Neural cell (in vitro differentiated cells): ENCODE measurements at regions not wholly inside any gene's neighbourhood (a gene's known extent, or its start where the extent isn't known, plus 50 kb on each side); places are given as distances from the start of the nearest gene placed in this dataset.

Experiments used
- H2AFZ ChIP-seq: fragments of 200-600, 300-800 bp; sonication (generic), shearing (Covaris generic); 2 replicates; pipeline ENCODE4 v1.6.0; 2014; ENCODE audit warnings: low read depth, mild to moderate bottlenecking, antibody characterized with exemption, low read length, moderate library complexity
- H3F3A ChIP-seq: fragments of 200-600 bp; shearing (Covaris generic); 2 replicates; pipeline ENCODE4 v1.6.1; 2016; ENCODE audit warnings: mild to moderate bottlenecking, moderate library complexity, mixed read lengths, antibody characterized with exemption, low read length; ENCODE audit not compliant: insufficient read depth, poor library complexity, severe bottlenecking
- H3K27ac ChIP-seq: fragments of 200-600, 300-800 bp; sonication (generic), shearing (Covaris generic); 2 replicates; pipeline ENCODE4 v1.5.1; 2014; ENCODE audit warnings: mild to moderate bottlenecking, low read length, moderate library complexity
- H3K27me3 ChIP-seq: fragments of 300-800, 200-600 bp; sonication (generic), shearing (Covaris generic); 2 replicates; pipeline ENCODE4 v1.6.0; 2014; ENCODE audit warnings: mild to moderate bottlenecking, low read depth, low read length, moderate library complexity; ENCODE audit not compliant: insufficient read depth
- H3K36me3 ChIP-seq: fragments of 300-800, 200-600 bp; sonication (generic), shearing (Covaris generic); 2 replicates; pipeline ENCODE4 v1.5.1; 2014; ENCODE audit warnings: mild to moderate bottlenecking, antibody characterized with exemption, low read length, moderate library complexity; ENCODE audit not compliant: insufficient read depth
- H3K4me2 ChIP-seq: fragments of 300-800, 200-600 bp; sonication (generic), shearing (Covaris generic); 2 replicates; pipeline ENCODE4 v1.6.0; 2014; ENCODE audit warnings: mild to moderate bottlenecking, low read length
- H3K4me3 ChIP-seq: fragments of 300-800, 200-600 bp; sonication (generic), shearing (Covaris generic); 2 replicates; pipeline ENCODE4 v1.5.1; 2014; ENCODE audit warnings: mild to moderate bottlenecking, low read length, moderate library complexity
- H3K79me2 ChIP-seq: fragments of 200-600 bp; shearing (Covaris generic); replicated peaks from 2 replicates; pipeline ENCODE4 v1.6.0; 2014; ENCODE audit warnings: mild to moderate bottlenecking, low read length, moderate library complexity; ENCODE audit not compliant: insufficient read depth
- H3K9ac ChIP-seq: fragments of 300-800, 200-600 bp; sonication (generic), shearing (Covaris generic); 2 replicates; pipeline ENCODE4 v1.6.1; 2016; ENCODE audit warnings: mild to moderate bottlenecking, low read length, mixed read lengths
- H3K9me2 ChIP-seq: fragments of 200-600 bp; shearing (Covaris generic); 2 replicates; pipeline ENCODE4 v1.6.1; 2016; ENCODE audit warnings: mild to moderate bottlenecking, low read length, mixed read lengths; ENCODE audit not compliant: insufficient read depth
- H3K9me3 ChIP-seq: fragments of 200-600, 300-800 bp; sonication (generic), shearing (Covaris generic); 2 replicates; pipeline ENCODE4 v1.6.1; 2016; ENCODE audit warnings: mild to moderate bottlenecking, mixed run types, low read length, moderate library complexity, mixed read lengths
- H4K20me1 ChIP-seq: fragments of 200-600 bp; shearing (Covaris generic); 2 replicates; pipeline ENCODE4 v1.6.1; 2016; ENCODE audit warnings: mild to moderate bottlenecking, mixed run types; ENCODE audit not compliant: insufficient read depth
- CTCF ChIP-seq: fragments of 450-650 bp; IDR thresholded peaks from 2 replicates; pipeline ENCODE4 v1.5.1; 2014; ENCODE audit warnings: antibody characterized with exemption, mild to moderate bottlenecking, moderate library complexity; ENCODE audit not compliant: poor library complexity, severe bottlenecking
- EP300 ChIP-seq: fragments of 450-650 bp; conservative IDR thresholded peaks from 2 replicates; pipeline ENCODE4 v1.6.1; 2014; ENCODE audit warnings: antibody characterized with exemption, mild to moderate bottlenecking, moderate library complexity; ENCODE audit not compliant: poor library complexity, severe bottlenecking
- EZH2 ChIP-seq: fragments of 200-600, 300-800 bp; shearing (Covaris generic), sonication (generic); IDR thresholded peaks from 2 replicates; pipeline ENCODE4 v1.6.1; 2014; ENCODE audit warnings: antibody characterized with exemption, low read length, borderline replicate concordance, mild to moderate bottlenecking; ENCODE audit not compliant: insufficient read depth, poor library complexity, severe bottlenecking
- MXI1 ChIP-seq: fragments of 450-650 bp; conservative IDR thresholded peaks from 2 replicates; pipeline ENCODE4 v1.6.1; 2014; ENCODE audit warnings: antibody characterized with exemption, mild to moderate bottlenecking; ENCODE audit not compliant: poor library complexity, severe bottlenecking
- POLR2AphosphoS5 ChIP-seq: IDR thresholded peaks from 2 replicates; pipeline ENCODE4 v1.6.1; 2012
- RAD21 ChIP-seq: fragments of 450-650 bp; conservative IDR thresholded peaks from 2 replicates; pipeline ENCODE4 v1.6.1; 2014; ENCODE audit warnings: antibody characterized with exemption, mild to moderate bottlenecking, moderate library complexity
- REST ChIP-seq: IDR thresholded peaks from 2 replicates; pipeline ENCODE4 v1.6.1; 2012; ENCODE audit warnings: borderline replicate concordance
- SMC3 ChIP-seq: fragments of 450-650 bp; conservative IDR thresholded peaks from 2 replicates; pipeline ENCODE4 v1.6.1; 2014; ENCODE audit warnings: antibody characterized with exemption, mild to moderate bottlenecking, moderate library complexity; ENCODE audit not compliant: poor library complexity
- TAF1 ChIP-seq: IDR thresholded peaks from 2 replicates; pipeline ENCODE4 v1.6.1; 2012; ENCODE audit warnings: low read depth

- TF ChIP-seq MXI1 (no peak), EP300 (no peak)
Measured at GRCh38 chr16:48035142-48035541, 120.7 kb downstream of the ABCC12 start (continued).

- Histone ChIP-seq H3K27ac (no peak overlapping the region), H2AFZ (no peak overlapping the region), H3K36me3 (no peaks in the 10 kb centered on the region), H3K9ac (no peak overlapping the region), H3K9me3 (no peaks in the 10 kb centered on the region), H3F3A (no peaks in the 10 kb centered on the region), H3K9me2 (no peaks in the 10 kb centered on the region), H3K27me3 (no peaks in the 10 kb centered on the region), H3K79me2 (no peaks in the 10 kb centered on the region), H3K4me2 (no peak overlapping the region), H3K4me3 (no peak overlapping the region), H4K20me1 (no peaks in the 10 kb centered on the region)
- TF ChIP-seq RAD21, result no peak
- no peak for TF ChIP-seq TAF1
- no peak for TF ChIP-seq REST
- no peak for TF ChIP-seq EP300
- TF ChIP-seq MXI1, result no peak
- TF ChIP-seq POLR2AphosphoS5, result no peak
- TF ChIP-seq SMC3, result no peak
- no peak for TF ChIP-seq CTCF
- TF ChIP-seq EZH2, result no peak
Measured at GRCh38 chr16:48030926-48031325, 124.9 kb downstream of the ABCC12 start.

DNA sequence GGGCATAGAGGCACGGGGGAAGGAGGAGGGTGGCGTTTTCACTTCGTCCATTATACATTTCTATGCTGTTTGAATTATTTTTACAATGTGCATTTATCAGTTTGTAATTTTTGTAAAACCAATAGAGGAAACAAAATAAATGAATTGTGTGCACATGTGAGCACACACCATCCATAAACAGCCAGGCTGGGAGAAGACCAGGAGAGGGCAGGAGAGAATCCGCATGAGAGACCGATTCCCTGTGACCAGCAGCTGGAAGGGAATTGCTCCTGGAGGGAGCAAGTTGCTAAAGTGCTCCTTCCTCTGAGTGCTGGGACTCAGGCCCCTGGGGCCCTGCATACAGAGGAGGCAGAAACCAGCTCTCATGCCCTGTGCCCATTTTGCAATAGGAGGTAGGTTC is 126.0 kb downstream of the ABCC12 start:
- no peak overlapping the region for H3K4me2 ChIP-seq
- no peaks in the 10 kb centered on the region for H3K36me3 ChIP-seq
- H3F3A ChIP-seq, result no peaks in the 10 kb centered on the region
- no peak overlapping the region for H3K4me3 ChIP-seq
- no peaks in the 10 kb centered on the region for H3K9me2 ChIP-seq
- no peak overlapping the region for H2AFZ ChIP-seq
- H3K9ac ChIP-seq, result no peak overlapping the region
- no peaks in the 10 kb centered on the region for H3K9me3 ChIP-seq
- H3K27ac ChIP-seq, result no peak overlapping the region
- H4K20me1 ChIP-seq, result no peaks in the 10 kb centered on the region
- H3K27me3 ChIP-seq, result no peaks in the 10 kb centered on the region
- no peaks in the 10 kb centered on the region for H3K79me2 ChIP-seq
- no peak for TF ChIP-seq REST
- TF ChIP-seq CTCF, result no peak
- no peak for TF ChIP-seq POLR2AphosphoS5
- TF ChIP-seq EZH2, result no peak
- no peak for TF ChIP-seq EP300
- no peak for TF ChIP-seq RAD21
- no peak for TF ChIP-seq MXI1
- TF ChIP-seq TAF1, result no peak
- no peak for TF ChIP-seq SMC3
